ENCODE measurements at regions not wholly inside any gene's neighbourhood (a gene's known extent, or its start where the extent isn't known, plus 50 kb on each side); places are given as distances from the start of the nearest gene placed in this dataset.

DNA sequence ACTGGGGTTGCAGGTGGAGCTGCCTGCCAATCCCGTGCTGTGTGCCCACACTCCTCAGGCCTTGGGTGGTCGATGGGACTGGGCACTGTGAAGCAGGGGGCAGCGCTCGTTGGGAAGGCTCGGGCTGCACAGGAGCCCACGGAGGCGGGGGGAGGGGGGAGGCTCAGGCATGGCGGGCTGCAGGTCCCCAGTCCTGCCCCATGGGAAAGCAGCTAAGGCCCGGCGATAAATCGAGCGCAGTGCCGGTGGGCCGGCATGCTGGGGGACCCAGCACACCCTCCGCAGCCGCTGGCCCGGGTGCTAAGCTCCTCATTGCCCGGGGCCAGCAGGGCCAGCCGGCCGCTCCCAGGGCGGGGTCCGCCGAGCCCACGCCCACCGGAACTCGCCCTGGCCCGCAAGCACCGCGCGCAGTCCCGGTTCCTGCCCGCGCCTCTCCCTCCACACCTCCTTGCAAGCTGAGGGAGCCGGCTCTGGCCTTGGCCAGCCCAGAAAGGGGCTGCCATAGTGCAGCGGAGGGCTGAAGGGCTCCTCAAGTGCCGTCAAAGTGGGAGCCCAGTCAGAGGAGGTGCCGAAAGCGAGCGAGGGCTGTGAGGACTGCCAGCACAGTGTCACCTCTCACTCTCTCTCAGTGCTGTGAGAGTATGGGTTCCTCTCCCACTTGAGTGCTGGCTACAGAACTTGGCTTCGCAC, 1210.6 kb upstream of the NXPH2 start:
- TF ChIP-seq, protein P1, sequence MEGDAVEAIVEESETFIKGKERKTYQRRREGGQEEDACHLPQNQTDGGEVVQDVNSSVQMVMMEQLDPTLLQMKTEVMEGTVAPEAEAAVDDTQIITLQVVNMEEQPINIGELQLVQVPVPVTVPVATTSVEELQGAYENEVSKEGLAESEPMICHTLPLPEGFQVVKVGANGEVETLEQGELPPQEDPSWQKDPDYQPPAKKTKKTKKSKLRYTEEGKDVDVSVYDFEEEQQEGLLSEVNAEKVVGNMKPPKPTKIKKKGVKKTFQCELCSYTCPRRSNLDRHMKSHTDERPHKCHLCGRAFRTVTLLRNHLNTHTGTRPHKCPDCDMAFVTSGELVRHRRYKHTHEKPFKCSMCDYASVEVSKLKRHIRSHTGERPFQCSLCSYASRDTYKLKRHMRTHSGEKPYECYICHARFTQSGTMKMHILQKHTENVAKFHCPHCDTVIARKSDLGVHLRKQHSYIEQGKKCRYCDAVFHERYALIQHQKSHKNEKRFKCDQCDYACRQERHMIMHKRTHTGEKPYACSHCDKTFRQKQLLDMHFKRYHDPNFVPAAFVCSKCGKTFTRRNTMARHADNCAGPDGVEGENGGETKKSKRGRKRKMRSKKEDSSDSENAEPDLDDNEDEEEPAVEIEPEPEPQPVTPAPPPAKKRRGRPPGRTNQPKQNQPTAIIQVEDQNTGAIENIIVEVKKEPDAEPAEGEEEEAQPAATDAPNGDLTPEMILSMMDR (IDR thresholded peaks at IDR 0.05; ENCODE audit: low read length): no peak
- TF ChIP-seq EZH2 (IDR thresholded peaks at IDR 0.05; ENCODE audit: borderline replicate concordance, low read length): no peak

Data from OCI-LY1 (cell line).